DMS153 treated with DMSO at 0.1 percent for 48 hours (cell line): ENCODE measurements at regions not wholly inside any gene's neighbourhood (a gene's known extent, or its start where the extent isn't known, plus 50 kb on each side); places are given as distances from the start of the nearest gene placed in this dataset.
"Not testable (repeated sequence)": the region's sequence is repeated elsewhere in the genome, so short reads cannot be mapped to it uniquely, and the experiment has no call there.

Experiments used
- DNase-seq: peaks from one replicate; lab custom pipeline; 2025; ENCODE audit not compliant: unreplicated experiment; lab: John Stamatoyannopoulos, UW

DNA sequence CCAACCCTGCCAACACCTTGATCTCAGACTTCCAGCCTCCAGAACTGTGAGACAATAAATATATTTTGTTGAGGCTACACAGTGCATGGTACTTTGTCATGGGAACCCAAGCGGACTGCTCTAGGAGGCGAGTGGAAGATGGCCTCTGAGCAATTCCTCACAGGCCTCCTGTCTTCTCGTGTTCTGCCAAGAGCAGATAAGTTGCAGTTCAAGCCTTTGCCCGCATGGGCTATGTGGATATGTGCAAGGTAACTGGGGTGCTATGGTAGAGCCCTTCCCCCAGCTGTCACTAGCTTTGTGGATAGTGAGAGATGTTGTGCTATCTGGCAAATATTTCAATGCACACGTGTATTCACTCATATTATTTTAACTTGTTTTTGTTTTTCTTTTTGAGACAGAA lies 156.0 kb upstream of the BCOR start:
- DNase-seq, result no peak

DNA sequence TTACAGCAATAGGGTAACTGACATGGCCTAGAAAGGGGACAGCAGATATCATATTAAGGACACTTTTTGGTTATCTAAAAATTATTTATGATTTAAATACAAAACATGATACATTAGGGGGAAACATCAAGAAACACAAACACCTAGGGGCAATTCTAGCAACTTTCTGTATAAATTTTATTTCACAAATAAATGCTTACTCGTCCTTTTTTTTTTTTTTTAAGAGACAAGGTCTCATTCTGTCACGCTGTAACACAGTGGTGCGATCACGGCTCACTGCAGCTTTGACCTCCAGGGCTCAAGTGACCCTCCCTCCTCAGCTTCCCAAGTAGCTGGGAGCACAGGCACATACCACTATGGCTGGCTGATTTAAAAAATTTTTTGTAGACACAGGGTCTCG lies 151.8 kb upstream of the BCOR start:
- no peak for DNase-seq

DNA sequence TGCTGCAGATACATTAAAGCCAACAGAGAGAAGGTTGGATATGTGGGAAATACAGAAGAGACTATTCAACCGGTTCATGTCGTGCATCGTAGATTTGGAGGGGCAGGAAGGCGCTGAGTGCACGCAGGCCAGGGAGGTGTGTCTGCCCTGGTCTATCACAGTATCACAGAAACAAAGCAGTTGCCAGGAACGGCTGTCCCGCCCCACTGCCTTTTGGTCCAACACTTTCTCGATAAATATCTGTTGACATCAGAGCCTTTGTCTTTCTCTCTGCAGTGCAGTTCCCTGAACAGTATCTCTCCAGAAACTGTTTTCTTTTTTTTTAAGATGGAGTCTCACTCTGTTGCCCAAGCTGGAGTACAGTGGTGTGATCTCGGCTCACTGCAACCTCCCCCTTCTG lies 151.1 kb upstream of the BCOR start:
- DNase-seq, result no peak

DNA sequence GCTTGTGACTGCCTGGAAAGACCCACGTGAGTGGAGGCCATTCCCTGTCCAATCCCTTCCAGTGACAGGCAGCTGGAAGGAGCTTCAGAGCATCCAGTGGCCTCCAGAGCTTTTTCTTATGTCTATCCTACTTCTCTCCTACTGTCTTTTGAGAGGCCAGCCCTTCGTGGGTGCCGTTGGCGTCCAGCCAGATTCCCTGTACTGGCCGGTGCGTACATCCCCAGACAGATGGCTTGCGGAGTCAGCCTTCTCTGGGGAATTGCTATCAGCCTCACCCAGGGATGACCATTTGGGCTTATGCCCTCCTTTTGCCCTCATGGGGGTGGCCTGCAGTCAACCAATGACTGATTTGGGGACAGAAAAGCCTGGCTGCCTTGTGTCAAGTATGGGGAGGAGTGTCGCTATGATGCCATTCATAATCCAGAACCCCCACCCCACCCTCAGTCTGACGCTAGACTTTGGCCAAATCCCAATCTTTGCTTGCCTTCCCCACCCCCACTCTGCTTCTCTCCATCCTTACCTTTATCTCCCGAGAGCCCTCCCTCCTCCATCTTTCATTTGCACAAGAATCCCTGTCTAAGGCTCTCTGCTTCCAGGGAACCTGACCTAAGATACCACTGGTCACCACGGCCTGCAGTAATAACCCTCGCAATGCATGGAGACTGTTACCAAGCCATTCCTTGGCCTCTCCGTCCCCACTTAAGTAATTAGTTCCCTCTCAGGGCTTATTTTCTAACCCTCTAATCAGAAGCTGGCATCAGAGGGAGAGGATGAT lies 150.3 kb upstream of the BCOR start:
- no peak for DNase-seq

DNA sequence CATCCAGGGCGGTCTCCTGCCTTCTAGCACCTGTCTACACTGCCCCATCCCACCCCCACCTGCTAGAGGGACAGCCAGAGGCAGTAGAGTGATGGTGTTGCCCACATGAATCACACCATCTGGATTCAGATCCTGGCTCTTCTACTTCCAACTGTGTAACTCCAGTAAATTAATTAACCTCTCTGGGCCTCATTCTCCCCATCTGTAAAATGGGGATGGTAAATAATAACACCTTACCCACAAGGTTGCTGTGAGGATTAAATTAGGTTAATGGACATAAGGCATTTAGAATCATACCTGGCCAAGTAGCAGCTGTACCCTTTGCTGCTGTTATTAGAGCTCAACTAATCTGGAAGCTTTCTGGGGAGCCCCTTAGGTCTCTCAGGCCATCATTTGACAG lies 149.6 kb upstream of the BCOR start:
- DNase-seq, result no peak

DNA sequence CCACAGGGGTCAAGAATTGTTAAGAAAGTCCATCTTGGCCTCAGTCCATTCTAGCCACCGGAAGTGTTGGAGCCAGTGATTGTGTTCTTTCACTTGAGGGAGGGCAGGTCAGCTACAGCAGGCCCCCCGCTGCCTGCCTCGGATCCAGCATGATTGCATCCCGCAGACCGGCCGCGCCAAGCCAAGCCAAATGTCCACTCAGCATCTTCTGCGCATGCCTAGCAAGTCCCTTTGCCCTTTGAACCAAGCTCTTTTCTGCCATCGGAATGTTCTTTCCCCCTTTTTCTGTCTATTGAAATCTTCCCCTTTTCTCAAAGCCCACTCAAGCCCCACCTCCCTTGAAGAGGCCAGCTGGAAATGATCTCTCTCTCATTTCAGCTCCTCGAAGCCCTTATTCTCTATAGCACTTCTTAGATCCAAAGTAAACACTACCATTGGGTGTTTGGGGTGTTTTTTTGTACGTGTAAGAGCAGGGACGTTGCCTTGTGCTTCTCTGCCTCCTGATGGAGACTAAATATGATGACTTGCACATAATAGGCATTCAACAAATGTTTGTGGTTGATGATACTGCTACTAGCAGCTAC lies 147.8 kb upstream of the BCOR start:
- DNase-seq, result no peak

DNA sequence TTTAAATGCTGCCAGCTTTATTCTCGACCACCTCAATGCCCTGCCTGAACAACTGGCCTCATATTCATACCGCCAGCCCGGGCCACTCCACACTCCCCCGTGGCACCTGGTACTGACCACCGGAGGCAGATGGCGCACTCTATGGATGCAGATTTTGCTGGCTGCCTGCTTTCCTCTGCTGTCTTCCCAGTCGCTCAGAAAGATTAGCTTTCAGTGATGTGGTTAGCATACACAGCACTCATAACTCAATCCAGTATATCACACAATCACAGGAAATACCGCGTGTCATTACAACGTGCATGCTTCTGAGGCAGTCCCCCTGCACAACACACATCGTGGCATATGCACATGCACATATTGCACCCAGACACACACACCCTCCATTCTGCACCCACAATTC lies 147.2 kb upstream of the BCOR start:
- DNase-seq, result no peak

DNA sequence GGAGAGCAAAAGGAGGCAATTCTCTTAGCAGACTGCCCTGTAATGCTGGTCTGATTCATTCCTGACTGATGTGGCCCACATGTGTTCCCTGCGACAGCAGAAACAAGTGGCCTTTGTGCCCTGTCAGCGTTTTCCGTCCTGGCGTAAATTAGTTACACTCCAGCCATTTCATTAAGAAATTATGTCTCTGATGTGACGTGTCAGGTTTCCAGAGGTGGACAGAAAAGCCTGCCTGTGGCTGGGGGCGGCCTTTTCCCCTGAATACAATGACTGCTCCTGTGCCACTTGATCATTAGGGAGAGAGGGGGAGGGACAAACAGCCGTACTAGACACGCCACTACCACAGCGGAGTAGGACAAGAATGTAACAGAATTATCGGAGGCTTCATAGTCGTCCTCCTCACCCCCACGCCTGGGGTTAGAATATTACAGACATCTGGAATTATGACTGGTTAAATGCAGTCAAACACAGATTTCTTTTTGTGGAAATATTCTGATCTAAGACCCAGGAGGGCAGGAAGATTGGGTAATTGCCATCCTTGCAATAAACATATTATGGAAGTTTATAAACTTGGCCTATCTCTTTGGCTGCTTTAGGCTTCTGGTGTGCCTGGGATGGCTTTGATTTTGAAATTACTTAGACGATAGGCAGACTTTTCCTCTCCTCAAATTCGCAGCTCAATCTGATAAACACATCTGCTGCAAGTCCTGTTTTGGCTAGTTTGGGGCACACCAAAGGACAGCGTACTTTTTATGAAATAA lies 146.2 kb upstream of the BCOR start:
- DNase-seq, result no peak

DNA sequence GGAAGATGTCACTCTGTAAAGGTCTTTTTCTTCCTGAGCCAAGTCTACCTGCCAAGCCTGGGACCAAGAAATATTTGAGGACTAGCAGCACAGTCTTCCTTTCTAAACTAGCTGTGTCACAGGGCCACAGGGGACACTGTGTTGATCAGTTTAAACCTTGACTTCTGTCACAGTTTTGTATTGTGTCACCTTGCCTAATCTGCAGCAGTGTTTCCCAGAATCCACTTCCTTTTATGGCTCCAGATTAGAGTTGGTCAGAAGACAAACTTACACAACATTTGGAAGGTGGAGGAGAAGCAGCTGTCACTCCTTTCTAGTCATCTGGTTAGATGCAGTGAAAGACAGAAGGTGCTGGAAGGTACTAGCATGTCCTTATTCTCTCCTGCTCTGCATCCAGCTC lies 143.1 kb upstream of the BCOR start:
- DNase-seq, result no peak

DNA sequence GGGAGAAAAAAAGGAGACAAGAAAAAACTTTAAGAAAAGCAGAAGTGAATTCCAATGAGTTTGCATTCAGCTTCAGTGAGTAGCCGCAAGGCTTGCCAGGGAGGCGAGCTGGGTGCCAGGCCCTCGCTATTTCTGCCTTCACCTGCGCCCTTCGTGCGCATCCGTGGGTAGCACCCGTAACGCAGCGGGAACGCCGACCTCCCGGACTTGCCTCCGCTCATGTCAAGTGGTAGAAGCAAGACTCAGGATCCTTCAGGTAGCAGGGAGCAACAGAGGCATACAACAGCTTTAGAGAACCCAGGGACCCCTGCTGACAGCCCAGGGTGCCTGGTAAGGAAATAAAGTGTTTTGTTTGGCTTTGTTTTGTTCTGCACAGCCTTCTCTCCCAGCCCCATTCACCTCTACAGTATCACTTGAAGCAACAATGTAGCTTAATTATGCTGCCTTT lies 140.0 kb upstream of the BCOR start:
- no peak for DNase-seq

DNA sequence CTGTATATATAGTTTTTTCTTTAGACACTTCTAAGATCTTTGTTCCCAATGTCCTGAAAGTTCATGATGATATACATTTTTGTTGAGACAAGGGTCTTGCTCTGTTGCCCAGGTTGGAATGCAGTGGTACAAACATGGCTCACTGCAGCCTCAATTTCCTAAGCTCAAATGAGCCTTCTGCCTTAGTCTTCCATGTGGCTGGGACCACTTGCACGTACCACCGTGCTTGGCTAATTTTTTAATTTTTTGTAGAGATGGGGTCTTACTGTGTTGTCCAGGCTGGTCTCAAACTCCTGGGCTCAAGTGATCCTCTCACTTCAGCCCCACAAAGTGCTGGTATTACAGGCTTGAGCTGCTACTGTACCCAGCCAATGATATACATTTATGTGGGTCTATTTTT lies 132.9 kb upstream of the BCOR start:
- DNase-seq, result no peak

DNA sequence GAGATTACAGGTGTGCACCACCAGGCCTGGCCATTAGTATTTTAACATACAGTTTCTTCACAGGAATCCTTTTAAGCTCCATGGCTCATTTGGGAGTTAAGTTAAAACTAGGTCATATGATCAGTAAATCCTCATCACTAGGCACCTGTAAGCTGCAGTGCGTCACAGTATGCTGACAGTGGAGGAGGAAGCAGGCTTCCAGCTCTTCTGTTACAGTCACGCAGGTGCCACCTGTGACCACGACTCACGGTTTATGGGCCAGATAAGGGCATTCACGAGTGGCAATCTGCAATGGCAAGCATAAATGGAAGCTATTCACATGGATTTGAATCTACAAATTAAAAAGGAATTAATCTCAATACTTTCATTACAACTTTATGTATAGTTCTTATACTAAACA lies 129.4 kb upstream of the BCOR start:
- no peak for DNase-seq

DNA sequence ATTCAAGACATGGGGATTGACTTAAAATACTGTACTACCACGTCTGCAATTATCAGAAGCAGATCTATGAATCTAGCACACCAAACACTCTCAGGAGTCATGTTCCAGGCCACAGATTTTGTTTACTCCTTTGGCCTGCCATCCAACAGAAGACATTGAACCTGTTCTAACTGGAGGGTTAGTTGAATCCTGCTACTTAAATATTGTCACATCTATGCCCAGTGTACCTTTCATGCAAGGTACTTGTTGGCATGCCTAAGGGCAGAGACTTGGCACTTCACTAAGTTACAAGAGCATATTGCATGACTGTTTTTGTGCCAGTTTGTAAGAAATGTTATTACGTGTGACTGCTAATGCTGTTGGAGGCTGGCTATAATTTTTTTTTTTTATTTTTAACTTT lies 126.9 kb upstream of the BCOR start:
- no peak for DNase-seq

DNA sequence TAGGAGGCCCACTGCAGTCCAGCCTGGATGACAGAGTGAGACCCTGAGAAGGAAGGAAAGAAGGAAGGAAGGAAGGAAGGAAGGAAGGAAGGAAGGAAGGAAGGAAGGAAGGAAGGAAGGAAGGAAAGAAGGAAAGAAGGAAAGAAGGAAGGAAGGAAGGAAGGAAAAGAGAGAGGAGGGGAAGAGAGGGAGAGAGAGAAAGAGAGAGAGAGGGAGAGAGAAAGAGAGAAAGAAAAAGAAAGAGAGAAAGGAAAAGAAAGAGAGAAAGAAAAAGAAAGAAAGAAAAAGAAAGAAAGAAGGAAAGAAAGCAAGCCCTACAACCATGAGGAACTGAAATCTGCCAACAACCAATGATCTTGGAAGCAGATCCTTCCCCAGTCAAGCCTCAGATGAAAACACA lies 124.9 kb upstream of the BCOR start:
- not testable (repeated sequence) for DNase-seq

DNA sequence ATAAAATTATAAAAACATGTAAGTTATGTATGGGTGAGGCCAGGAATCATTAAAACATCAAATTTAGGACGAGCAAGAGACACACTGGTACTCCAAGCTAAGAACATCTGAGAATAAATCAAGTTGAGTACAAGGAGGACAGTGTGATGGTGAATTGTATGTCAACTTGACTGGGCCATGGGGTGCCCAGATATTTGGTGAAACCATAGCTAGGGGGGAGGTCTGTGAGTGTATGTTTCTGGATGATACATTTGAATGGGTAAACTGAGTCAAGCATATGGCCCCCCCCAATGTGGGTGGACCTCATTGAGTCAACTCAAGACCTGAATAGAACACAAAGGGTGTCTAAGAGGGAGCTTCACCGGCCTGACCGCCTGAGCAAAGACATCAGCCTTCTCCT lies 115.3 kb upstream of the BCOR start:
- DNase-seq, result no peak

DNA sequence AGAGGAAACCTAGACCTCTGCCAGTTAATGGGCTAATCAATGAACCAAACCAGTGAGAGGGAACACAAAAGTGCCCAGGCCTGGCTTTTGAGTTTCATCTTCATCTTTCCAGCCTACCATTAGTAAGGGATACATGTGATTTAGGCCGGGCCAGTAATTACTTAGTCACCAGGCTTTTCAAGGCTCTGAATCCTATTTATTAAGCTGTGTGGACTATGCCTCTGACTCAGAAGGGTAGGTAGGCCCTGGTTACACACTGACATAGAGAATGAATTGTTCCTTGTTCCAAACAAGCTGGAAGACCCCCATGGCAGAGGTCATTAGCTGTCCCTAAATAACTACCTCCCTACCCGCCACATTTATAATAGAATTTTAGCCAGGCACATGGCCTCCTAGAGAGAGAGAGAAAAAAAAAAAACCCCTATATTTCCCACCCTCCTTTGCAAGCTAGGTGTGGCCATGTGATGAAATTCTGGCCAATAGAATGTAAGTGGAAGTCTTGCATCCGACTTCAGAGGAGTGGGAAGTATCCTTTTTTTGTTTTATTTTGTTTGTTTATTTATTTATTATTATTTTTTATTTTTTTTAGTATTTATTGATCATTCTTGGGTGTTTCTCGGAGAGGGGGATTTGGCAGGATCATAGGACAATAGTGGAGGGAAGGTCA lies 112.3 kb upstream of the BCOR start:
- no peak for DNase-seq

DNA sequence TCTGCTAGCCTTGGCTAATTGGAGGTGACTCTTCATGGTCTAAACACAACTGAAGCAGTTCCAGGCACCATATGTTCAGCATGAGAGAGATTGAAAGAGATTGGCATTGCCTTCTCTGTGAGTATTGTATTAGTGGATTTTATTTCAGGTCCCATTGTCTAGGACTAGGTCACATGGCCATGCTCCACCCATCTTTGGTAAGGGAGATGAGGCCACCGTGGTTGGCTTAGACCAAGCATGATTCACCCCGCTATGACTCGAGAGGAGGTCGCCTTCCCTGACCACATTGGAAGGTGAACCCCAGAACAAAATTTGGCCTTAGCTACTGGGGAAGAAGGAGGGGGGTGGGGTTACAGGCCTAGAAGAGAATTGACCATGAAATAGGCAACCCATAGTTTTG lies 109.9 kb upstream of the BCOR start:
- DNase-seq, result no peak

DNA sequence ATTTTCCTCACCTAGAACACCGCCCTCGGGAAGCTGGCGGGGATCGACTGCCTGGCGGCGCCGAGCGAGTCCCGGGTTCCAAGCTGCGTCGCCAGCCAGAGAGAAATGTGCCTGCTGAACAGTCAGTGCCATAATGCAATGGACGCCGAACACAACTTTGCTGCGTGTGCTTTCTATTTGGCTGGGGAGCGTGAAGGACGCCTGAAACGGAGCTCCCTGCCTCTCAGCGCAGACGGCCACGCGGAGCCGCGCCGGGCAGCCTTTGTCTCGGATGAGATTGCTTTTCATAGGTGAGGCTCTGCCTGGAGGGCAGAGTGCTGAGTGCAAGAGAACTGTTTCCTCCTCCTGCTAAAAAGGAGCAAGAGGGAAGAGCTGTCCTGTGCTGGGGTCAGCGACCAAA lies 107.7 kb upstream of the BCOR start:
- DNase-seq, result peak; percentile 0

DNA sequence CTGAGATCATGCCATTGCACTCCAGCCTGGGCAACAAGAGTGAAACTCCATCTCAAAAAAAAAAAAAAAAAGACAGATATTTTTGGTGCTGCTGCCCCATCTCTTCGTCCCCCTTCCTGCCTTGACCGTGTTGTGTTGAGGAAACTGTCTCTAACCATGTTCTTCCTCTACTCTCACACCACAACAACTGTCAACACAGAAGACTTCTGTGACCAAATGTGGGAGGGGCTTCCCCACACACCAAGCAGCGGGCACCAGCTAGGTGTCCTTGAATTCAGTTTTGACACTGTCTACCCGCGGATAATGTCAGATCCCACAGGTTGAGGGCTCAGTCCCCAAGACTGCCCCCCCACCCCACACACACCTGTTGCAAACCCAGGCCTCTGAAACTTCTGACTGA lies 104.7 kb upstream of the BCOR start:
- DNase-seq, result no peak

DNA sequence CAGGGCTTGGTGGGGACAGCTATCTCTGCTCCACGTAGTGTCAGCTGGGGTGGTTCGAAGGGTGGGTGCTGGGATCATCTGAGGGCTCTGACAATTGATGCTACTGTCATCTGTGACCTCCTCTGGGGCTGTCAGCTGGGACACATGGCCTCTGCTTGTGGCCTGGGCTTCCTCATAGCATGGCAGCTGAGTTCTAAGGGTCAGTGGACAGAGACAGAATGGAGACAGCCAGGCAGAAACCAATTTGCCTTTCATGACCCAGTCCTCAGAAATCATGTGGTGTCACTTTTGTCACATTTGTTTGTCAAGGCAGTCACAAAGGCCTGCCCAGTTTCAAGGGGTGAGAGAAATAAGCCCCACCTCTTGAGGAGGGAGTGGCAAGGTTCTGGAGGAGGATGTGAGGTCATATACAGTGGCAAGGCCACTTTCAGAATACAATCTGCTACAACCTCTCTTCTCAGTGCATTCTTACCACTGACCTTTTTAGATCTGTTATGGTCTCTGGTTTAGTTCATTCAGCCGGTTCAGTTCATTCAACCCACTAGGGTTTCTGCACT lies 103.6 kb upstream of the BCOR start:
- DNase-seq, result no peak

DNA sequence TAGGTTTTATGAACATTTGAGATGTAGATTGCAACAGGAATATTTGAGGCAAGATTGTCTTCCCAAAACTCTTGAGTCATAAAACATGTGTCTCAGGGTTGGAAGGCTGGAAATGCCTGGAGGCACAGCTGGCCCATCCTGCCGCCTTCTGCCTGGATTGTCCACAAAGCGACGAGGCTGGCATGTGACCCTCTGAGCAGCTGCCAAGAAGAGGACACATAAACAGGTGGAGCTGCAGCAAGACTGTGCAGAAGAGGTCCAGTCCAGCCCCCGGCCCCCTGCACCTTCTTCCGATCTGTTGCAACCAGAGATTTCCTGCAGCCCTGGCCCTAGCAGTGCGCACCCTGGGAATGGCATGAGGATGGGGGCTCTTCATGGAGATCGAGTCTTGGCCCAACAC lies 101.9 kb upstream of the BCOR start:
- no peak for DNase-seq
